HG03558 (cell line): ENCODE measurements at regions not wholly inside any gene's neighbourhood (a gene's known extent, or its start where the extent isn't known, plus 50 kb on each side); places are given as distances from the start of the nearest gene placed in this dataset.

Experiments
- ATAC-seq: cut with Tn5 transposase; IDR thresholded peaks from one replicate; pipeline ENCODE4 v1.9.1; 2021; ENCODE audit warnings: moderate number of reproducible peaks; ENCODE audit not compliant: unreplicated experiment; ENCODE audit errors: extremely low read depth

DNA sequence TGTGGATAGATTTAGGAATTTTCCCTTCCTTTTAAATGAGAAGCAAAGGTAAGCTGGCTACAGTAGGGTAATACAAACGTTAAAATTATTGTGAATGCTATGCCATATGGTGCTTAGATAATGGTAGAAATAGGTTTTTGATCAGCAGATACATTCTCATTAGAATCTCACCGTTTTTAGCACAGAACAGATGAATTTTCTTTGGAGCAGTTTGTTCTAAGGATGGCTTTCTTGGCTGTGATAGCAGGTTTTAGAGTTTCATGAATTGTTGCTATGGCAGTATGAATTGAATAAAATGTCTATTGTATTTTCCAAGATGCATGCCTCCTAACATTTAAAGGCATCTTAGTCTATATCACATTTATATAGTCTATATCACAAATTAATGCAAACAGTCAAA is 1394.5 kb downstream of the EPHA7 start:
- no peak for ATAC-seq

DNA sequence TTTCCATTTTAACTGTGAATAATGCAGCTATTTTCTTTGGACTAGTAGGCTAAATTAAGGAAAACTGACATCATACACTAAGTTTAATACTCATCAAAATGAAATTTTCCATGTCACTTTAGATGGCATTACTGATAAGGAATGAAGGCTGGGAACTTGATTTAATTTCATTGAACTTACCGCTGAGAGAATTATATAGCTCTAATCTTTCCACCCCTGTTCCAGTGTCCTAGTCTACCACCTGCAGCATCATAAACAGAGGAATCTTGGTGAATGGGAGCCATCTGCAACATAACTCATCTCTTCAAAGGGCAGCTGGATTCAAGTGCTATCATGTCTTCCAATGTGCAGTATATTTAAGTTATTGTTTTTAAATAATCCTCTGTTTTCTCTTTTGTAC is 1395.2 kb downstream of the EPHA7 start:
- ATAC-seq = no peak

DNA sequence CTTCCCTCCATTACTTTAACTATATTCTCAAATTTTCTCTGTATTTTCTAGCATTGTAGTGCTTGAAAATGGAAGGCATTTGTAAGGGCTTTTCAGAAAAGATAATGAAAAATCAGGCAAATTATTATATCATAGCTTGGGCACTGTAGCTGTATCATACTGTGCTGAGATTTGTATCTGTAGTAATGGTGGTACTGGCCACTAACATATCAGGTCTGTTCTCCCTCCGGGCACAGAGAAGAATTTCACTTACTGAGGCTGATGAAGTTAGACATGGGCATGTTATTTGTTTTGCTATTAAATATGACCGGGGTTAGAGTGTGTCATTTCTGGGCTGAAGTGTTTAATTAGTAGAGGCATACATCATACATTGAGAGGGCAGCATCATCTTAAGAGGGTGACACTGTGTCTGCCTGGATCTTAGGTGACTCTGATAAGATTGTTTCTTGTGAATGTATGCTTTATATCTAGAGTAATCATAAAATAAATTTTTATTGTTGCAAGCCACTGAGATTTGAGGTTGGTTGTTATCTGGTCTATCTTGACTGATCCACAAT is 1395.9 kb downstream of the EPHA7 start:
- no peak for ATAC-seq

DNA sequence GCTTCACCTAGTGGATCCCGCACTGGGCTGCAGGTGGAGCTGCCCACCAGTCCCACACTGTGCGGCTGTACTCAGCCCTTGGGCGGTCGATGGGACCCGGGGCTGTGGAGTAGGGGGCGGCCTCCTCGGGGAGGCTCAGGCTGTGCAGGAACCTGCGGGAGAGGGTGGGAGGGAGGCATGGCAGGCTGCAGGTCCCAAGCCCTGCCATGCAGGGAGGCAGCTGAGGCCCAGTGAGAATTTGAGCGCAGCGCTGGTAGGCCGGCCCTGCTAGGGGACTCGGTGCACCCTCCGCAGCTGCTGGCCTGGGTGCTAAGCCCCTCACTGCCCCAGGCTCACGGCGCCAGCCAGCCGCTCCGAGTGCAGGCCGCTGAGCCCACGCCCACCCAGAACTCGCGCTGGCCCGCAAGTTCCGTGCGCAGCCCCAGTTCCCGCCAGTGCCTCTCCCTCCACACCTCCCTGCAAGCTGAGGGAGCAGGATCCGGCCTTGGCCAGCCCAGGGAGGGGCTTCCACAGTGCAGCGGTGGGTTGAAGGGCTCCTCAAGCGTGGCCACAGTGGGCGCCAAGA is 1407.6 kb downstream of the EPHA7 start:
- ATAC-seq = no peak

DNA sequence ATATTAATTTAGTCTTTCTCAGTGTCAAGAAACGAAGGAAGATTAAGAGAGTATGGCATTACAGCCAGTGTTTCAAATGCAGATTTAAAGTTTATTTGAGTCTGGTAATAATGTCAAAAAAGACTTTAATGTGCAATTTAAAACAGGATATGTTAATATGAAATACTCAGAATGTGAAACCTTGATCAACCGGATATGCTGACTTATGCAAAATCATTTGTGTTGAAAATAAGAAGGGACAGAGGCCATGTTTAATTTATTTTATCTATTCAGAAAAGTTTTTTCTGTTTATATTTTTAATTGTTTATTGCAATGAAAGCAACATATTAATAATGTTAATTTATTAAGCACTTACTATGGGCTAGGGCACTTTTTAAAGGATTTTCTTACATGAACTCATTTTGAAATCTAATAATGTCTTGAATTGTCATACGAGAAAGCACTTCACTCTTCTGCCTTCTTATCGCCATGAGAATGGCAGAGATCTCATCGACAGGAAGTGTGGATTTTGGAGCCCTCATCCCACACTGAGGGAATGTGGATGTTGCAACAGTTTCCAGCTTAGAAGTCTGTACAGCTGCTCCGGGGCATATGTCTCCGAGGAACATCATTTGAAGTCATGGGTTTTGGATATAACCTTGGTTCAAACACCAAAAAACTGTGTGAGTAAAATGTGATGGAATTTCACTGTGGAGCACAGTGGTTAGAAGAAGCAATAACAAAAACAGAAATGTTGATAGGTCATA is 1410.4 kb downstream of the EPHA7 start:
- ATAC-seq = no peak

DNA sequence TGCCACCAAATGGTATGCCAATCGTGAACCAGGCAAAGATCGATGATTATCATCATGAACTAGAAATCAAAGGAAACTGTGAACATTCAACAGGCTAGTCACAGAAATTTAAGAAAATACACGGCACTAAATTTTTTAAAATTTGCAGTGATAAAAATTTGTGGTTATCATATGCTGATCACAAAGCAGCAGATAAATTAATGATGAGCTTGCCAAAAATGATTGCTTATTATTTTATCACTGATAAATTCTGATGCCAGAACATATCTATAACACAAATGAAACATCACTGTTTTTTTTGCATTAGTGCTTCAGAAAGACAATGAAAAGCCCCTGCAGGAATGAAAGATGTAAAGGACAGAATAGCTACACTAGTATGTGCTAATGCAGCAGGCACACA is 1413.2 kb upstream of the MAP3K7 start:
- ATAC-seq = no peak

DNA sequence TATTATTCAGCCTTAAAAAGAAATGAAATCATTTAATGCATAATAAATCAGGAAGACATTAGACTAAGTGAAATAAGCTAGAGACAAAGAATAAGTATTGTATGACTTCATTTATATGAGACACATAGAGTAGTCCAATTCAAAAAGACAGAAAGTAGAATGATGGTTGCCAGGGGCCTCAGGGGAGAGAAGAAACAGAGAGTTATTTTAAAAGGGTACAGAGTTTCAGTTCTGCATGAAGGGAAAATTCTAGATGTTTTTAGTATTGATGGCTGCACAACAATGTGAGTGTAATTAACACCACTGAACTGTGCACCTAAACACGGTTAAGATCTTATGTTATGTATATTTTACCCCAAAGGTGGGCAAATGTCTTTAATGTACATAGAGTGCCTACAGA is 1407.9 kb upstream of the MAP3K7 start:
- no peak for ATAC-seq

DNA sequence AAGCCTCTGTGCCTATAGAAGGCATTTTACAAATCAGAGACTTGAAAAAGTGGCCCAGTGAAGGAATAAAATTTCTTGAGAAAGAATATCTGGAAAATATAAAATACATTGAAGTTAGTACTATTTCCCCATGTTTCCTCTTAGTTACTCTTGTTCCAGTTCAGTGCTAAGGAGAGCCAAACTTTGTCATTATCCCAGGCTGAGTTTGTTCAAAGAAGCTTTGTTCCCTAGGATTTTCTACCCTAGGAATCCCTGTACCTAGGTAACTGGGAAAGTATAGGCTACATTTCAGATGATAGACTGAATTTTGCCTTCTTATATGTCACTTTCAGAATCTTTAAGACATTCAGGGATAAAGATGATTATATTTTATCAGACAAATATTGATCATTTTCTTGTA is 1395.7 kb upstream of the MAP3K7 start:
- no peak for ATAC-seq

DNA sequence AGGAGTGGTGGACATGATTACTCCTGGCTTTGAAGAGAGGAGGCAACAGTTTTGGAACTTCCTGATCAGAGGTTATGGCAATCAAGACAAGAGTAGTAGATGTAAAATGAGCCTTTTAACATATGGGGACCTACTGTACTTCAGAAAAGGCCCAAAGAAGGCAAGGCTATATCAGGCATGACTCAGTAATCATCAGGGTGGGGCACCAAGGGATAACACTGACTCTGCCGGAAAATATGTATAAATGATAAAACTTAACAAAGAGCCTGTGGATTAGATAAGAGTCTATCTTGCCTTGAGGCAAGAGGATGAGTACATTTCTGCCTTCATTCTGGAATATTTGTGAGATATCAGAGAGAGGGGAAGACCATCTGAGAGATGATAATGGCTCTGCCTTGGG is 1389.9 kb upstream of the MAP3K7 start:
- no peak for ATAC-seq

DNA sequence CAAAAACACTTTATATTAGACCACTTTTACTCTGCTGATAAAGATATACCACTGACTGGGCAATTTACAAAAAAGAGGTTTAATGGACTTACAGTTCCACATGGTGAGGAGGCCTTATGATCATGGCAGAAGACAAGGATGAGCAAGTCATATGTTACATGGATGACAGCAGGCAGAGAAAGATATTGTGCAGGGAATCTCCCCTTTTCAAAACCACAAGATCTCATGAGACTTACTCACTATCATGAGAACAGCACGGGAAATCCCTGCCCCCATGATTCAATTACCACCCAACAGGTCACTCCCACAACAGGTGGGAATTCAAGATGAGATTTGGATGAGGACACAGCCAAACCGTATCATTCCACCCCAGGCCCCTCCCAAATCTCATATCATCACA is 1383.8 kb upstream of the MAP3K7 start:
- ATAC-seq = no peak

DNA sequence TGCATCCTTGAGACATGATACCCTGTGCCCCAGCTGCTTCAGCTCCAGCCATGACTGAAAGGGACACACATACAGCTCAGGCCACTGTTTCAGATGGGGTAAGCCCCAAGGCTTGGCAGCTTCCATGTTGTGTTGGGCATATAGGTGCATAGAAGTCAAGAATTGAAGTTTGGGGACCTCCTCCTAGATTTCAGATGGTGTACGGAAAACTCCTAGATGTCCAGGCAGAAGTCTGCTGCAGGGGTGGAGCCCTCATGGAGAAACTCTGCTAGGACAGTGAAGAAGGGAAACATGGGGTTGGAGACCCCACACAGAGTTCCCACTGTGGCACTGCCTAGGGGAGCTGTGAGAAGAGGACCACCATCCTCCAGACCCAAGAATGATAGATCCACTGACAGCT is 1379.0 kb upstream of the MAP3K7 start:
- ATAC-seq = no peak

DNA sequence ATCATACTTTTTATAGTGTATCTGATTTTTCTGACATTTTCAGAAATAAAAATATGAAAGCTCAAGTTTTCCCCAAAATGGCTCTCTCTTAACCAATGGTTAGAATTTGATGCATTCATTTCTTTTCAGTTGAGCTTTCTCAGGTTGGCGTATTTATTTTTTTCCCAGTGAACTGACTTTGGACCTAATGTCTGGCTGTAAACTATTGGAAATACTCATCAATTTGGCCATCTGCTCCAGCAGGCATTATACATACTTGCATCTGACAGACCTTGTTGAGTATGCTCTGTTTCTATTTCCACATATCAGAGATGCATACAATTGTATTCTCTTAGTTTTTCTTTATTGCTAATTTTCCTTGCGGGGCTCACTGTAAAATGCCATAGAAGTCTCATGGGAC is 1374.8 kb upstream of the MAP3K7 start:
- ATAC-seq = no peak

DNA sequence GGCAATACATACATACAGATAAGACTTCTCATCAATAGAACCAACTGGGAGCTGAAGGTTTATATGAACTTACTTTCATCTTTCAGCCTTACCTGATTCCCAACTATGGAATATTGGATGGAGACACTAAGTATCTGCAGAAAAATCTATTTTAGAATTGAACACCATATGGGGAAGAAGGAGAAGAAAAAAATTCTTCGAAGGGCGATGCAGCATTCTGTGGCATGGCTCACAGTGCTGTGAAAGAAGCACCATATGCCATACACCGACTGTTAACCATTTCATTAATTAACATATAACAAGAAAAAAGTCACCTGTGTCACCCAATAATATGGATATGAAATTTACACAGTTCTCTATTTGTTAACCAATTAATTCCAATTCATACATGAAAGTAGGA is 1374.4 kb upstream of the MAP3K7 start:
- ATAC-seq = no peak

DNA sequence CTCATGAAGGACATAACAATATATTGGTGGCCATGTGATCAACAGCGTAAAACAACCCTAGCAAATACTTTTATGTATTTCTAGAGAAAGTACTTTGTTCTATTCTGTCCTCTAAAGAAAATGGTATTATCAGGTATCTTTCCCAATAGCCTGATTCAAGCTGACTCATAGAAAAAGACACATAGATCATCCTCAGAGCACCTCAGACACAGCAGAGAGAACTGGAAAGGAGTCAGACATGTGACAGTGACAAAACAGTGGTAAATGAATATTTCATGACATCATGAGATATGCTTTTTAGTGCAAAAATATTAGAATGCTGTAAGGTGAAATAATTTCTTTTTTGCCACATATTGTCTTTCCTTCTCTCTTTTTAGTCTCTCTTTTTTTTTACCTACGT is 1355.0 kb upstream of the MAP3K7 start:
- ATAC-seq = no peak

DNA sequence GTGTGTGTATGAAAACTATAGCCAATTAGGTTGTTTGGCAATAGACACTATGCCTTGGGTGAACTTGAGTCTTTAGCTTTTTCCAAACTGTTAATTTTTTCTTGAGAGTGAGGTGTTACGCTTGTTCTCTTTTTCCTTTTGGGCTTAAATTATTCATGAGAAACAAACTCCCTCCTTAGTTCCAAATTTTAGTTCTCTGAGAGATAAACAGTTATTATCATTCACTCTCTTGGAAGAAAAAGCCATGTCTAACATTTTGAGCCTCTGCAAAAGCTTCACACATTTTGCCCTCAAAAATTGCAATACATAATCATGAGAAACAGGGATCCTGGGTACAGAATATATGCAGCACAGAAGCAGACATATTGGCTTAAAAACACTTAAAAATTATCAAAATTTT is 1353.9 kb upstream of the MAP3K7 start:
- ATAC-seq = no peak

DNA sequence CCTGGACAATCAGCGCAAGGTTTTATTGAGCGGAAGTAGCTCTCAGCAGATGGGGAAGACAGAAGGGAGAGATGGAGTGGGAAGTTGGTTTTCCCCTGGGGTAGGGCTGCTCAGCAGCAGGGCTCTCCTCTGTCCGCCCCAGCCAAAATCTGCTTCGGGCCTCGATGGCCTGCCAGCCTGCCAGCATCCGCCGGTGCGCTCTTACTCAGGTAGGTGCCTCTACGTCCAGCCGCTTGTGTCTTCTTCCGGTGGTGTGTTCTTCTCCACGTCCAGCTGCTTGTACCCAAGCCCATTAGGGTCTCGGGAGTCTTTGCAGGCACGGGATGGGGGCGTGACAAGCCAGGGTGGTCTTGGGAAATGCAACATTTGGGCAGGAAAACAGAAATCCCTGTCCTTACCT is 1340.0 kb upstream of the MAP3K7 start:
- ATAC-seq = no peak

DNA sequence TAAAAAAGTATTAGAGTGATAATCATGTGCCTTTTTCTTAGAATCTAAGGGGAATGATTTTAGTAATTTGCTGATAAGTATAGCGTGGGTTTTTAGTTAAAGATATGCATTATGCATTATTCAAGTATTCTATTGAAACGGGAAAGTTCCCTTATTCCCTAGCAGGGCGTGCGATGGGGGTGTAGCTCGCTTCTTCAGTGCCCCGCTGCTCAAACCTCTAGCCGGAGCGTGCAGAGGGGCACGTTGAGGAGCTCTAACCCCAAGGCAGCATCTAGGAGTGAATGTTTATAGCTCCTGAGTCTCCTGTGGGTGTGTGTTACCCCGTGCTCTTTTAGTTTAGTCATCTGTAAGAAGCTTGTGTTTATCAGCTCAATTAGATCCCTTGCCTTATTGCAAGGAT is 1339.5 kb upstream of the MAP3K7 start:
- ATAC-seq = no peak

DNA sequence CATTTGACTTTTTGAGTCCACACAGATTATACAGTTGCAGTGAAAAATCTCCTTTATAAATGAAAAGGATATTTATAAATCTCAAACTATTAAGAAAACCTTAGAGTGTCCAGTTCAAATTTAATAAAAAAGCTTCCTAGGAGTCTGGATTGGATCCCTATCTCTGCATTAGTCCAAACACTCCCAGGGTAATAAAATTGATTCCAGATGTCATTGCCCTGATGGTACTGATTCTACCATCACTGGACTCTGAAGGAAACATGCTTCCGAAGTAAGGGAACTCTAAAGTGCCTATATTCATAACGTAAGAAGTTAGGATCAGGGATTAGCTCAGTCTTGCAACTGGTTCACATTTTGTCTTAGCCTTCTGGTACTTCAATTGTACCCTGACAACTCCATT is 1325.1 kb upstream of the MAP3K7 start:
- no peak for ATAC-seq

DNA sequence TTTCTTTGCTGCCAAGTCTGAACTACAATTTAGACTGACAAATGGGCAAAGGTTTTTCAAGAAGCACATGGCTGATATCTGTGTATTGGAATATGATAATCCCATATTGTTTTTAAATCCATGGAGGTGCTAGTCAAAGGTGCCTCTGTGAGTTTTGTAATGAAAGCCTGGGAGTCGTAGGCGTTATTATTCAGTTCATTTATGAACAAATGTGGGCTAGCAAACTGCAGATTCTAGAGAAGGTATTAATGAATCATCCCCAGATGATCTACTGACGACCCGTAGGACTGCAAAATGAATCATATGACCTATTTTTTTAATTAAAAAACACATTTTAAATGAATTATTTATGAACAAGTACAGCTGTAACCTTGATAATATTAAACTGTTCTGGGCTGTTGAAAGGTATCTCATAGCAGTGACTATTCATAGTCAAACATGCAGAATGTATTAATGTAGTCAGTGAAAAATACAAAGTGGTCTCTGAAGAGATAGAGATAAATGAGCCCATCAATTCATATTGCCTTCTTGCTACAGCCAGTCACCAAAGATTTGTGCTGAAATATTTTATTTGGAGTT is 1317.8 kb upstream of the MAP3K7 start:
- ATAC-seq = no peak

DNA sequence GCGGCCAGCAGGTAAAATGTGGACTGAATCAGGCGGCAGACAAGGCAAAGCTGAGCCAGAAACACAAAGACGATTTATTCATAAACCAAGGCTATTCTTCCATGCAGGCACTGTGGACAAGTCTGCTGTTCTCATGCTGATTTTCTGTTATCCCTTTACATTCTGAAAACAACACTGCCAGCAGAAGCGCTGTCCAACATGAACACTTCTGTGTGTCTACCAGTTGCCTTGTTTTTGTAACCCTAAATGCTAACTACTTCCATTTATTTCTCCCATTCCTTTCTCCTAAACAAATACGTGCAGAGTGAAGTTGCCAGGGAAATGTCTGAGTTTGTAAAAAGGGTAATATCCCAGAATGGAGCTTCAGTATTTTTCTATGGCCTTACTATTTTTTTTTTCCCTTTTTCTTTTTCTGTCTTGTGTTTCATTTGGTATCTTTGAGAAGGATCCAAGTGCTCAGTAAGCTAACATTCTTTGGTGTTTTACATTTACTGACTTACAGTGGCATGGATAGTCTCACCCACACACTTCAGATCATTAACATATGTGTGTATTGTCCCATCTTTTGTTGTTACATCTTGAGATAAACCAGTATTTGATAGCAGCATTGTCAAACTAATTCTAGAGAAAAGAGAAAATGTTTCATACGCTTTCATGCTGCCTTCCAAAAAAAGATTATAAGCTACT is 1308.9 kb upstream of the MAP3K7 start:
- ATAC-seq = no peak

DNA sequence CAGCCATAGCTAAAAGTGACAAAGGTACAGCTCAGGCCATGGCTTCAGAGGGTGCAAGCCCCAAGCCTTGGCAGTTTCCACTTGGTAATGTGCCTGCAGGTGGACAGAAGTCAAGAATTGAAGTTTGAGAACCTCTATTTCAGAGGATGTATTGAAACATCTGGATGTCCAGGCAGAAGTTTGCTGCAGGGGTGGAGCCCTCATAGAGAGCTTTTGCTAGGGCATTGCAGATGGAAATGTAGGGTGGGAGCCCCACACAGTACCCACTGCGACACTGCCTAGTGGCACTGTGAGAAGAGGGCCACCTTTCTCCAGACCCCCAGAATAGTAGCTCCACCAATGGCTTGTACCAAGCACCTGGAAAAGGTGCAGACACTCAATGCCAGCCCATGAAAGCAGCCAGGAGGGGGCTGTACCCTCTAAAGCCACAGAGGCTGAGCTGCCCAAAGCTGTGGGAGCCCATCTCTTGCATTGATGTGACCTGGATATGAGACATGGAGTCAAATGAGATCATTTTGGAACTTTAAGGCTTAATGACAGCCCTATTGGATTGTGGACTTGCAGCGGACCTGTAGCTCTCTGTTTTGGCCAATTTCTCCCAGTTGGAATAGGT is 1299.4 kb upstream of the MAP3K7 start:
- no peak for ATAC-seq
